GM23248 (cell line): ENCODE measurements at regions not wholly inside any gene's neighbourhood (a gene's known extent, or its start where the extent isn't known, plus 50 kb on each side); places are given as distances from the start of the nearest gene placed in this dataset.

Experiments used
- EZH2 ChIP-seq: fragments of 200-600 bp; sonication (generic); IDR thresholded peaks from 2 replicates; pipeline ENCODE4 v1.6.1; 2018; ENCODE audit warnings: antibody characterized with exemption, mild to moderate bottlenecking; ENCODE audit not compliant: insufficient read depth, poor library complexity, severe bottlenecking
- EZH2phosphoT487 ChIP-seq: fragments of 200-600 bp; sonication (generic); IDR thresholded peaks from 2 replicates; pipeline ENCODE4 v1.6.1; 2018; ENCODE audit warnings: antibody characterized with exemption, moderate library complexity, mild to moderate bottlenecking, low read depth; ENCODE audit not compliant: insufficient read depth

GRCh38 chr5:92992073-92992472 lies 588.9 kb downstream of the NR2F1-AS1 start:
- no peak for TF ChIP-seq EZH2
- no peak for TF ChIP-seq EZH2phosphoT487
